GM12878 (cell line): ENCODE measurements at regions not wholly inside any gene's neighbourhood (a gene's known extent, or its start where the extent isn't known, plus 50 kb on each side); places are given as distances from the start of the nearest gene placed in this dataset.

Experiments used
- CBX5 ChIP-seq: sonication (generic); IDR thresholded peaks from 2 replicates; pipeline ENCODE4 v1.6.1; 2016; ENCODE audit warnings: low read depth, moderate library complexity, mild to moderate bottlenecking, inconsistent platforms
- MYC ChIP-seq: IDR thresholded peaks from 2 replicates; pipeline ENCODE4 v1.6.1; 2011; ENCODE audit warnings: mild to moderate bottlenecking, low read length, moderate library complexity, inconsistent platforms; ENCODE audit not compliant: insufficient read depth, insufficient replicate concordance, insufficient read length, severe bottlenecking
- PAX8 ChIP-seq: fragments of 450-650 bp; IDR thresholded peaks from 2 replicates; pipeline ENCODE4 v1.6.1; 2017; ENCODE audit warnings: mild to moderate bottlenecking, moderate library complexity
- POLR2A ChIP-seq: IDR thresholded peaks from 2 replicates; pipeline ENCODE4 v1.6.1; 2011; ENCODE audit warnings: low read depth, mild to moderate bottlenecking, low read length
- SPI1 ChIP-seq: IDR thresholded peaks from 2 replicates; pipeline ENCODE4 v1.6.1; 2011; ENCODE audit warnings: low read depth, mild to moderate bottlenecking, low read length, moderate library complexity, borderline replicate concordance; ENCODE audit not compliant: insufficient read depth

- TF ChIP-seq SPI1 (no peak), POLR2A (no peak), PAX8 (no peak), MYC (no peak), CBX5 (no peak)
Observed at GRCh38 chr7:42575171-42575570, 336.7 kb downstream of the C7orf25 start.
